ENCODE measurements at regions not wholly inside any gene's neighbourhood (a gene's known extent, or its start where the extent isn't known, plus 50 kb on each side); places are given as distances from the start of the nearest gene placed in this dataset.

- no peak for DNase-seq (ENCODE audit: low read depth)
- no peak overlapping the region for H3K4me3 ChIP-seq (ENCODE audit: low read depth, low read length)
- no peak for TF ChIP-seq CTCF (IDR thresholded peaks at IDR 0.05; ENCODE audit: control insufficient read depth, extremely low read depth, insufficient read depth)
These were observed 411.2 kb upstream of the IRX4 start for GRCh38 chr5:2293906-2294305.

- no peak for DNase-seq (ENCODE audit: low read depth)
- no peak overlapping the region for H3K4me3 ChIP-seq (ENCODE audit: low read depth, low read length)
- no peak for TF ChIP-seq CTCF (IDR thresholded peaks at IDR 0.05; ENCODE audit: control insufficient read depth, extremely low read depth, insufficient read depth)
These were observed 408.6 kb upstream of the IRX4 start for GRCh38 chr5:2291146-2291840.

- no peak for DNase-seq (ENCODE audit: low read depth)
- TF ChIP-seq CTCF (IDR thresholded peaks at IDR 0.05; ENCODE audit: control insufficient read depth, extremely low read depth, insufficient read depth) = no peak
- H3K4me3 ChIP-seq (ENCODE audit: low read depth, low read length) = no peak overlapping the region
These were observed 406.7 kb upstream of the IRX4 start for GRCh38 chr5:2289380-2289779.

- no peak for DNase-seq (ENCODE audit: low read depth)
- H3K4me3 ChIP-seq (ENCODE audit: low read depth, low read length) = no peak overlapping the region
- TF ChIP-seq CTCF (IDR thresholded peaks at IDR 0.05; ENCODE audit: control insufficient read depth, extremely low read depth, insufficient read depth) = no peak
These were observed 406.2 kb upstream of the IRX4 start for GRCh38 chr5:2288968-2289367.

- TF ChIP-seq CTCF (IDR thresholded peaks at IDR 0.05; ENCODE audit: control insufficient read depth, extremely low read depth, insufficient read depth) = no peak
- DNase-seq (ENCODE audit: low read depth) = no peak
- no peak overlapping the region for H3K4me3 ChIP-seq (ENCODE audit: low read depth, low read length)
These were observed 405.7 kb upstream of the IRX4 start for GRCh38 chr5:2288466-2288865.

- H3K4me3 ChIP-seq (ENCODE audit: low read depth, low read length) = no peak overlapping the region
- no peak for DNase-seq (ENCODE audit: low read depth)
- no peak for TF ChIP-seq CTCF (IDR thresholded peaks at IDR 0.05; ENCODE audit: control insufficient read depth, extremely low read depth, insufficient read depth)
These were observed 403.5 kb upstream of the IRX4 start for GRCh38 chr5:2286250-2286649.

GRCh38 chr5:2284678-2285077, 402.0 kb upstream of the IRX4 start:
- no peak for TF ChIP-seq CTCF (IDR thresholded peaks at IDR 0.05; ENCODE audit: control insufficient read depth, extremely low read depth, insufficient read depth)
- H3K4me3 ChIP-seq (ENCODE audit: low read depth, low read length) = no peak overlapping the region
- no peak for DNase-seq (ENCODE audit: low read depth)
